B cell (primary cell): ENCODE measurements at regions not wholly inside any gene's neighbourhood (a gene's known extent, or its start where the extent isn't known, plus 50 kb on each side); places are given as distances from the start of the nearest gene placed in this dataset.

ENCODE experiments used
- ATAC-seq: fragments of 200-7000 bp; cut with Tn5 transposase; one replicate; pipeline ENCODE4 v1.10.0; 2021; ENCODE audit warnings: low read depth, mild to moderate bottlenecking, moderate number of reproducible peaks, moderate library complexity
- CTCF ChIA-PET: fragments of 350-600 bp; sonication (Branson Sonifier 250); formaldehyde crosslinking; loops from one replicate; lab custom pipeline; 2021; ENCODE audit warnings: antibody characterized with exemption, inconsistent platforms; lab: Charles Lee
- POLR2A ChIA-PET: fragments of 350-600 bp; sonication (Branson Sonifier 250); formaldehyde crosslinking; loops from one replicate; lab custom pipeline; 2021; ENCODE audit warnings: antibody characterized with exemption; lab: Charles Lee
- DNase-seq: peaks from one replicate; pipeline ENCODE4 v3.0.0; 2013
- H2AFZ ChIP-seq: 2 replicates; pipeline ENCODE4 v1.6.1; 2012; ENCODE audit warnings: mild to moderate bottlenecking, low read depth, low read length; ENCODE audit not compliant: insufficient read depth, poor library complexity, severe bottlenecking
- H3K27ac ChIP-seq, 2 donors: 1 replicate in 1 of 2; 2 replicates in 1 of 2; pipeline ENCODE4 v1.5.1; 2012 to 2013; ENCODE audit warnings: low read length in 2 of 2, mild to moderate bottlenecking in 2 of 2, moderate library complexity in 1 of 2
- H3K27me3 ChIP-seq, 4 experiments: fragments of 200-600 bp in 1 of 4; sonication (generic) in 1 of 4; replicated peaks in 1 of 4; 1 replicate in 2 of 4; 2 replicates in 2 of 4; pipeline versions ENCODE4 v1.6.1 to v1.7.0; 2013 to 2016; ENCODE audit warnings: low read length in 3 of 4, mild to moderate bottlenecking in 2 of 4, mixed read lengths in 1 of 4, moderate library complexity in 1 of 4; ENCODE audit not compliant: insufficient read depth in 4 of 4, control insufficient read depth in 3 of 4; ENCODE audit errors: control extremely low read depth in 1 of 4
- H3K36me3 ChIP-seq, 2 experiments: replicated peaks in 1 of 2; 1 replicate in 1 of 2; 2 replicates in 1 of 2; pipeline versions ENCODE4 v1.6.1 to v1.7.1; 2013; ENCODE audit warnings: low read length in 1 of 2; ENCODE audit not compliant: insufficient read depth in 2 of 2, control insufficient read depth in 1 of 2; ENCODE audit errors: control extremely low read depth in 1 of 2, extremely low read depth in 1 of 2
- H3K4me1 ChIP-seq, 2 donors: fragments of 200-600 bp in 1 of 2; sonication (generic) in 1 of 2; 1 replicate in 1 of 2; 2 replicates in 1 of 2; pipeline versions ENCODE4 v1.5.1 to v1.6.1; 2013 to 2017; ENCODE audit warnings: low read length in 2 of 2; ENCODE audit not compliant: control insufficient read depth in 2 of 2, insufficient read depth in 2 of 2
- H3K4me2 ChIP-seq: replicated peaks from 2 replicates; pipeline ENCODE3; 2012; ENCODE audit warnings: mild to moderate bottlenecking, low read depth, low read length; ENCODE audit not compliant: poor library complexity, severe bottlenecking
- H3K4me3 ChIP-seq, 5 experiments: fragments of 200-600 bp in 1 of 5; sonication (generic) in 1 of 5; 1 replicate in 3 of 5; 2 replicates in 2 of 5; pipeline versions ENCODE4 v1.5.1 to v1.7.0; 2011 to 2016; ENCODE audit warnings: low read length in 4 of 5, mild to moderate bottlenecking in 4 of 5, low read depth in 2 of 5, control low read depth in 1 of 5, moderate library complexity in 1 of 5; ENCODE audit not compliant: insufficient read depth in 1 of 5; ENCODE audit errors: control extremely low read depth in 1 of 5, extremely low read depth in 1 of 5
- H3K79me2 ChIP-seq: fragments of 200-600 bp; sonication (generic); one replicate; pipeline ENCODE4 v1.6.0; 2016; ENCODE audit warnings: low read length; ENCODE audit not compliant: control insufficient read depth, insufficient read depth
- H3K9ac ChIP-seq: fragments of 200-600 bp; sonication (generic); 2 replicates; pipeline ENCODE4 v1.6.1; 2017; ENCODE audit warnings: mild to moderate bottlenecking, low read length, moderate library complexity
- H3K9me3 ChIP-seq, 3 donors: one replicate each; pipeline versions ENCODE4 v1.6.1 to v1.7.1; 2013; ENCODE audit warnings: low read length in 2 of 3; ENCODE audit not compliant: control insufficient read depth in 2 of 3, insufficient read depth in 1 of 3; ENCODE audit errors: control extremely low read depth in 1 of 3
- H4K20me1 ChIP-seq: 2 replicates; pipeline ENCODE4 v1.6.0; 2012; ENCODE audit warnings: mild to moderate bottlenecking, low read length; ENCODE audit not compliant: insufficient read depth, control insufficient read depth, poor library complexity, severe bottlenecking
- H3K27ac Mint-ChIP-seq: one replicate; pipeline ENCODE4 v1.8.0; 2021; ENCODE audit warnings: mixed read lengths
- H3K27me3 Mint-ChIP-seq: one replicate; pipeline ENCODE4 v1.8.0; 2021; ENCODE audit warnings: mixed read lengths
- H3K4me1 Mint-ChIP-seq: one replicate; pipeline ENCODE4 v1.8.0; 2021; ENCODE audit warnings: mixed read lengths
- H3K4me3 Mint-ChIP-seq: one replicate; pipeline ENCODE4 v1.8.0; 2021; ENCODE audit warnings: mixed read lengths
- H3K9me3 Mint-ChIP-seq: one replicate; pipeline ENCODE4 v1.8.0; 2022; ENCODE audit warnings: mixed read lengths; ENCODE audit not compliant: insufficient read depth
- EZH2 ChIP-seq: IDR thresholded peaks from 2 replicates; pipeline ENCODE4 v1.6.1; 2012; ENCODE audit warnings: borderline replicate concordance, low read depth, mild to moderate bottlenecking, moderate library complexity, low read length; ENCODE audit not compliant: insufficient read depth, poor library complexity, severe bottlenecking
- WGBS: methylation state at CpG from one replicate; pipeline ENCODE4 v1.1.5; 2013; ENCODE audit warnings: missing lambda C conversion rate; ENCODE audit not compliant: insufficient coverage; 5-methylcytosine and 5-hydroxymethylcytosine counted together
- intact Hi-C: fragments of 100-400 bp; cut with micrococcal nuclease; formaldehyde crosslinking; loops from one replicate; pipeline ENCODE4 v1.10.0; 2022
- TF ChIP-seq, protein P1 (sequence below): fragments of 200-600 bp; IDR thresholded peaks from one replicate; pipeline ENCODE4 v1.8.0; 2022; ENCODE audit warnings: antibody characterized with exemption, mild to moderate bottlenecking

- Histone ChIP-seq H3K9ac (no peak overlapping the region), H2AFZ (no peak overlapping the region), H3K27me3 (no peaks in the 10 kb centered on the region), H3K4me3 (no peak overlapping the region), H3K9me3 (peaks cover 0 to 12% (median 2%) of the 10 kb centered on the region in 3 donors), H4K20me1 (no peaks in the 10 kb centered on the region), H3K27ac (no peak overlapping the region), H3K36me3 (no peaks in the 10 kb centered on the region), H3K4me1 (no peaks in the 10 kb centered on the region), H3K79me2 (no peaks in the 10 kb centered on the region), H3K4me2 (no peak overlapping the region)
- intact Hi-C loops: no loop called here
- no peak for ATAC-seq
- H3K27me3 Mint-ChIP-seq: peaks cover 11% of the 10 kb centered on the region
- DNase-seq: no peak
- H3K9me3 Mint-ChIP-seq: peaks cover 5% of the 10 kb centered on the region
- H3K4me3 Mint-ChIP-seq: no peak overlapping the region
- H3K4me1 Mint-ChIP-seq: no peaks in the 10 kb centered on the region
- TF ChIP-seq, protein P1, sequence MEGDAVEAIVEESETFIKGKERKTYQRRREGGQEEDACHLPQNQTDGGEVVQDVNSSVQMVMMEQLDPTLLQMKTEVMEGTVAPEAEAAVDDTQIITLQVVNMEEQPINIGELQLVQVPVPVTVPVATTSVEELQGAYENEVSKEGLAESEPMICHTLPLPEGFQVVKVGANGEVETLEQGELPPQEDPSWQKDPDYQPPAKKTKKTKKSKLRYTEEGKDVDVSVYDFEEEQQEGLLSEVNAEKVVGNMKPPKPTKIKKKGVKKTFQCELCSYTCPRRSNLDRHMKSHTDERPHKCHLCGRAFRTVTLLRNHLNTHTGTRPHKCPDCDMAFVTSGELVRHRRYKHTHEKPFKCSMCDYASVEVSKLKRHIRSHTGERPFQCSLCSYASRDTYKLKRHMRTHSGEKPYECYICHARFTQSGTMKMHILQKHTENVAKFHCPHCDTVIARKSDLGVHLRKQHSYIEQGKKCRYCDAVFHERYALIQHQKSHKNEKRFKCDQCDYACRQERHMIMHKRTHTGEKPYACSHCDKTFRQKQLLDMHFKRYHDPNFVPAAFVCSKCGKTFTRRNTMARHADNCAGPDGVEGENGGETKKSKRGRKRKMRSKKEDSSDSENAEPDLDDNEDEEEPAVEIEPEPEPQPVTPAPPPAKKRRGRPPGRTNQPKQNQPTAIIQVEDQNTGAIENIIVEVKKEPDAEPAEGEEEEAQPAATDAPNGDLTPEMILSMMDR: no peak
- TF ChIP-seq EZH2: no peak
- POLR2A ChIA-PET: no interaction called here
- CTCF ChIA-PET: no interaction called here
- 97% methylated on average over 3 of the region's 6 CpGs for WGBS
- H3K27ac Mint-ChIP-seq: no peak overlapping the region
Measured at GRCh38 chr12:113659015-113659414, 187.3 kb upstream of the LHX5 start.

DNA sequence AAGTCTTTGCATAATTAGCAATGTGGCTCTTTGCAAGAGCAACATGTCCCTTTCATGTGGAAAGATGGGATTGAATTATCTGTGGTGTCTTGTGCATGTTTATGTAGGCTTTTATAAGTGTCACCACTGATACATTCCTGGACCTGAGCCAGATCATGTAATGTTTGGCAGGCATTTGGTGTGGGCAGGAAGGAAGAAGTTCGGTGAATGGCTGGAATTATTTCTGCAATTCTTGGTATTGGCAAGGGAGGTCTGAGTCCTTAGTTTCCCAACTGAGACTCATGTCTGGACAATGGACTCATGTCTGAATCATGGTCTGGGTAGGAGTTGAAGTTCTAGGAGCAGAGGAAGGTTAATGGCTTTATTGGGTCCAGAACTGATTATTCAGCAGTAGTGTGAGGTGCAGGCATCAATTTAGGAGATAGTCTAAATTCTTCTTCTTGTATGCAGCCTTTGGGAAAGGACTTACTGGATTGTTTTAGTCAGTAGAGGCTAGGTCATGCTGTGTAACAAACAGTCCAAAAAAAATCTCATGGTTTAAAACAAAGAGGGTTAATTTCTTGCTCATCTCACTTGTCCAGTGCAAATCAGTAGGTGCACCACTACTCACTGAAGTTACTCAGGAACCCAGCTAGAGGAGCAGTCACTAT is 186.5 kb upstream of the LHX5 start:
- TF ChIP-seq, protein P1: no peak
- TF ChIP-seq EZH2: no peak
- CTCF ChIA-PET: no interaction called here
- H3K9me3 ChIP-seq: peaks cover 0 to 17% (median 2%) of the 10 kb centered on the region in 3 donors

More for the DNA sequence above, 186.5 kb upstream of the LHX5 start:
- no peaks in the 10 kb centered on the region for H3K36me3 ChIP-seq
- Mint-ChIP-seq H3K4me1 (no peaks in the 10 kb centered on the region), H3K27ac (no peak overlapping the region), H3K27me3 (peaks cover 4% of the 10 kb centered on the region), H3K9me3 (peaks cover 5% of the 10 kb centered on the region), H3K4me3 (no peak overlapping the region)
- intact Hi-C loops: no loop called here
- no peak overlapping the region for H3K9ac ChIP-seq
- H2AFZ ChIP-seq: no peak overlapping the region
- no peaks in the 10 kb centered on the region for H3K4me1 ChIP-seq
- H3K27ac ChIP-seq: no peak overlapping the region
- 0% methylated on average over 1 of the region's 1 CpG for WGBS
- H3K4me2 ChIP-seq: no peak overlapping the region
- H3K27me3 ChIP-seq: no peaks in the 10 kb centered on the region
- DNase-seq (no peak), ATAC-seq (no peak)
- no peaks in the 10 kb centered on the region for H4K20me1 ChIP-seq
- H3K79me2 ChIP-seq: no peaks in the 10 kb centered on the region
- POLR2A ChIA-PET: no interaction called here
- H3K4me3 ChIP-seq: no peak overlapping the region
